Right lobe of liver (tissue), 6 donors: ENCODE measurements at regions not wholly inside any gene's neighbourhood (a gene's known extent, or its start where the extent isn't known, plus 50 kb on each side); places are given as distances from the start of the nearest gene placed in this dataset.

Experiments
- ATAC-seq, 4 donors: fragments of 200-7000 bp; cut with Tn5 transposase; one replicate each; pipeline ENCODE4 v1.9.1; 2020; ENCODE audit warnings: mild to moderate bottlenecking in 4 of 4, moderate library complexity in 4 of 4
- DNase-seq, 3 donors: peaks; one replicate each; pipeline ENCODE4 v3.0.0-alpha.2; 2020
- H3K27ac ChIP-seq, 3 donors: fragments of 200-600 bp; one replicate each; pipeline ENCODE4 v1.8.0; 2022
- H3K27me3 ChIP-seq, 2 donors: fragments of 200-600 bp; one replicate each; pipeline ENCODE4 v1.8.0; 2022
- H3K36me3 ChIP-seq, 4 donors: fragments of 200-600 bp; sonication (generic) in 1 of 4; one replicate each; pipeline versions ENCODE4 v1.5.1 to v1.8.0; 2017 to 2022; ENCODE audit warnings: control low read depth in 1 of 4
- H3K4me1 ChIP-seq, 4 donors: fragments of 200-600 bp; sonication (generic) in 1 of 4; one replicate each; pipeline versions ENCODE4 v1.5.1 to v1.8.0; 2017 to 2022; ENCODE audit warnings: control low read depth in 1 of 4
- H3K4me3 ChIP-seq, 3 donors: fragments of 200-600 bp; one replicate each; pipeline ENCODE4 v1.8.0; 2022
- H3K9me3 ChIP-seq, 4 donors: fragments of 200-600 bp; sonication (generic) in 1 of 4; one replicate each; pipeline versions ENCODE4 v1.5.1 to v1.8.0; 2017 to 2022; ENCODE audit warnings: control low read depth in 1 of 4
- POLR2A ChIP-seq: fragments of 450-650 bp; IDR thresholded peaks from one replicate; pipeline ENCODE4 v1.6.1; 2017; ENCODE audit warnings: antibody characterized with exemption, mild to moderate bottlenecking
- WGBS: methylation state at CpG from one replicate; pipeline ENCODE4 v1.1.6; 2018; ENCODE audit warnings: low coverage, low lambda C conversion rate; ENCODE audit not compliant: insufficient coverage; ENCODE audit errors: missing lambda C conversion rate; 5-methylcytosine and 5-hydroxymethylcytosine counted together
- intact Hi-C, 2 donors: fragments of 100-400 bp; cut with DNase I; formaldehyde crosslinking; loops; one replicate each; pipeline versions ENCODE4 v1.11.2 to v1.14.1; 2022
- TF ChIP-seq, protein P1 (sequence below), 4 donors: fragments of 200-600 bp in 3 of 4; fragments of 450-650 bp in 1 of 4; IDR thresholded peaks; one replicate each; pipeline versions ENCODE4 v1.5.1 to v1.8.0; 2016 to 2022; ENCODE audit warnings: antibody characterized with exemption in 4 of 4, mild to moderate bottlenecking in 2 of 4
- donor health status: DM: no; HTN: yes; CAD: no.
- donor health status: DM: no; HTN: no; CAD: no.
- donor health status: DM: no; HTN: no; CAD: no.
- donor health status: DM: no; HTN: yes; CAD: no.
- donor health status: DM: no; HTN: yes; CAD: no.

DNA sequence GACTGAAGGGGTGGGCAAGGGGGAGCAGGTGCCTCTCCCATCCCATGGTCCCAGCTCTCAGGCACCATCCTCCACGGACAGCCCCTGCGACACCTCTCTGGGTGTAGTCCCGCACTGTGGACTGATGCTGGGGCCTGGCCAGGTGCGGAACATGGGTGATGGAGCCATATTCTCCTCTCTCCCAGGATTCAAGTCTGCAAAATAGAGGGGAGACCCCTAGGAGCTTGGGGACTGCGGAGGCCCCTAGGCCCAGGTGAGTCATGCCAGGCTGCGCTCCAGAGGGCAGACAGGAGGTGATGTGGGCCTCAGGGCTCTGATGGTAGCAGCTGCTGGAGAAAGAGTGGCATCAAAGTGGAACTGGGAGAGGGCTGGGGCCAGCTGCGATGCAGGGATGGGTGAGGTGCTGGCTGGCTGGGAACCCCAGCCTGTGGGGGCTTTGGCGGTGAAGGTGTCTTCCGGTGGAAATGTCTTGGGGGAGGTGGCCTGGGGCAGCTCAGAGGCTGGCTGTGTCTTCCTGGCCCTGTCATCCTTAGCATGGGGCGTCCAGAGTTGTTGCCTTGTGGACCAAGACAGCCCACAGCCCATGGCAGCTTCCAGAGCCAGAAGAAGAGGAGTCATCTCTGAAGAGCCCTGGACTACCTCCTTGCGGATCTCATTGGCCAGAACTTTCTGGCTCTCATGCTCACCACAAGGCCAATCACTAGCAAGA is 149.1 kb downstream of the KIF26A start:
- Histone ChIP-seq H3K4me3 (no peak overlapping the region), H3K36me3 (no peaks in the 10 kb centered on the region), H3K4me1 (peaks cover 0 to 25% (median 4%) of the 10 kb centered on the region in 4 donors), H3K9me3 (no peaks in the 10 kb centered on the region), H3K27me3 (no peaks in the 10 kb centered on the region), H3K27ac (no peak overlapping the region)
- peak in 2 of 3 donors; percentile 31 to 47 for DNase-seq
- intact Hi-C loops: no loop called here
- 83% methylated on average over 1 of the region's 11 CpGs for WGBS
- no peak for TF ChIP-seq POLR2A
- TF ChIP-seq, protein P1, sequence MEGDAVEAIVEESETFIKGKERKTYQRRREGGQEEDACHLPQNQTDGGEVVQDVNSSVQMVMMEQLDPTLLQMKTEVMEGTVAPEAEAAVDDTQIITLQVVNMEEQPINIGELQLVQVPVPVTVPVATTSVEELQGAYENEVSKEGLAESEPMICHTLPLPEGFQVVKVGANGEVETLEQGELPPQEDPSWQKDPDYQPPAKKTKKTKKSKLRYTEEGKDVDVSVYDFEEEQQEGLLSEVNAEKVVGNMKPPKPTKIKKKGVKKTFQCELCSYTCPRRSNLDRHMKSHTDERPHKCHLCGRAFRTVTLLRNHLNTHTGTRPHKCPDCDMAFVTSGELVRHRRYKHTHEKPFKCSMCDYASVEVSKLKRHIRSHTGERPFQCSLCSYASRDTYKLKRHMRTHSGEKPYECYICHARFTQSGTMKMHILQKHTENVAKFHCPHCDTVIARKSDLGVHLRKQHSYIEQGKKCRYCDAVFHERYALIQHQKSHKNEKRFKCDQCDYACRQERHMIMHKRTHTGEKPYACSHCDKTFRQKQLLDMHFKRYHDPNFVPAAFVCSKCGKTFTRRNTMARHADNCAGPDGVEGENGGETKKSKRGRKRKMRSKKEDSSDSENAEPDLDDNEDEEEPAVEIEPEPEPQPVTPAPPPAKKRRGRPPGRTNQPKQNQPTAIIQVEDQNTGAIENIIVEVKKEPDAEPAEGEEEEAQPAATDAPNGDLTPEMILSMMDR (IDR thresholded peaks at IDR 0.05): no peak
- ATAC-seq: no peak

DNA sequence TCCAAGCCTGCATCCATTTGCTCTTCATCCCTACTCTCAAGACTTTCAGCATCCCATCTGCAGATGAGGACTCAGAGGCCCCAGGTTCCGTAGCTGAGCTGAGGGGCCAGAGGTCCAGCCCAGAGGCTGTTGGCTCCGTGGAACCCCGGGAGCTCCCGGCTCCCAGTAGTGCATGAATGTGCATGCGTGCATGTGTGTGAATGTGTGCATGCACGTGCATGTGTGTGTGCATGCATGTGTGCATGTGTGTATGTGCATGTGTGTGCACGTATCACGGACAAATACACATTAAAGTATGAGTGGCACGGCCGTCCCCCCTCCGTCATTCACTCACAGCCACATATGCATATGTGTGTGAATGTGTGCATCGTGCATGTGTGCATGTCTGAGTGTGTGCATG is 149.9 kb downstream of the KIF26A start:
- peak; percentile 6 to 34 (median 20) for DNase-seq
- ATAC-seq: no peak
- H3K27ac ChIP-seq: no peak overlapping the region
- H3K9me3 ChIP-seq: no peaks in the 10 kb centered on the region
- intact Hi-C loops: no loop called here
- no peaks in the 10 kb centered on the region for H3K27me3 ChIP-seq
- H3K4me1 ChIP-seq: peaks cover 0 to 17% (median 0%) of the 10 kb centered on the region in 4 donors
- WGBS: 91% methylated on average over 10 of the region's 12 CpGs
- H3K4me3 ChIP-seq: no peak overlapping the region
- TF ChIP-seq, protein P1 (IDR thresholded peaks at IDR 0.05): no peak
- TF ChIP-seq POLR2A: no peak
- H3K36me3 ChIP-seq: no peaks in the 10 kb centered on the region

DNA sequence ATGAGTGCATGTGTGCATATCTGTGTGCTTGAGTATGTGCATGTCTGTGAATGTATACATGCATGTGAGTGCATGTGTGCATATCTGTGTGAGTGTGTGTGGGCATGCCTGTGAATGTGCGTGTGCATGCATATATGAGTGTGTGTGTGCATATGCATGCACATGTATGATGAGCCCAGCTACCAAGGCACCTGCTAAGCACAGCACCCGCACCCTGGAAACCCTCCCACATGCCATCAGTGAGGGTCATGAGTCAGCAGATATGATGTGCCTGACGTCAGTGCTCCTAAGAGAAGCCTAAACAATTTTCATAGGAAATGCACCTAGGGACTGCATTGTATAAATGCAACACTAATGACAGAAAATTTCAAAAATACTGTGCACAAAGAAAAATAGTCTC is 151.1 kb downstream of the KIF26A start:
- ATAC-seq (no peak), DNase-seq (peak in 1 of 3 donors; percentile 13)
- Histone ChIP-seq H3K9me3 (no peaks in the 10 kb centered on the region), H3K36me3 (no peaks in the 10 kb centered on the region), H3K27ac (no peak overlapping the region), H3K27me3 (no peaks in the 10 kb centered on the region), H3K4me1 (peaks cover 0 to 13% (median 0%) of the 10 kb centered on the region in 4 donors), H3K4me3 (no peak overlapping the region)
- TF ChIP-seq, protein P1 (IDR thresholded peaks at IDR 0.05): no peak
- TF ChIP-seq POLR2A: no peak
- intact Hi-C loops: no loop called here
- WGBS: 29% methylated on average over 3 of the region's 3 CpGs

DNA sequence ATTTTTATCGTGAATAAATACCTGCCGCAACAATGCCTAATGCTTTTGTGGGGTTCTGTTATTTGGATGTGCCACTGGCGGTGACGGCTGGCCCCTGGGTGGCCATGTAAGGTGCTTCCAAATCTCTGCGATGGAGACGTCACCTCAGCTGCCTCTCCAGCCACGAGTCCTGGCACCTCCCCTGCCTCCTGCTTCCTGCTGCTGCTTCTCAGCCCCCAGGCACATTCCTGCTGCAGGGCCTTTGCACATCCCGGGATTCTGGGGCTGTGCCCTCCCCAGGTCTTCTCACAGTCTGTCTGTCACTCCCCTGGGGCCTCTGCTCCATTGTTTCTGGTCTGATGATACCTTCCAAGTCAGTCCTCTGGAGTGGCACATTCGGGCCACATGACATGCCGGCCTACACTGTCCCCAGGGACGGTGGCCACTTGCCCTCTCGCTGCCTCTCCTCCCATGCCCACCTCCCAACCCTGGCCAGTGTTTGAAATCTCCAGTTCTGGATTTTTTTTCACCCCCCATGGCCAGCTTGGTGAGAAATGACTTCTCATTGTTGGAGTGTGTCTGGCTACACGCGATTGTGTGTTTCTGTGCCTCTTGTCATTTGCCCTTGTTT is 151.8 kb downstream of the KIF26A start:
- no peaks in the 10 kb centered on the region for H3K36me3 ChIP-seq
- H3K27me3 ChIP-seq: no peaks in the 10 kb centered on the region
- peak; percentile 10 to 40 (median 35) for DNase-seq
- intact Hi-C loops: no loop called here
- H3K4me3 ChIP-seq: no peak overlapping the region
- no peak for ATAC-seq
- H3K27ac ChIP-seq: no peak overlapping the region
- WGBS: 84% methylated on average over 7 of the region's 14 CpGs
- peaks cover 0 to 13% (median 0%) of the 10 kb centered on the region in 4 donors for H3K4me1 ChIP-seq
- TF ChIP-seq POLR2A: no peak
- TF ChIP-seq, protein P1 (IDR thresholded peaks at IDR 0.05): no peak
- H3K9me3 ChIP-seq: no peaks in the 10 kb centered on the region
